NCI-H146 (cell line): ENCODE measurements at regions not wholly inside any gene's neighbourhood (a gene's known extent, or its start where the extent isn't known, plus 50 kb on each side); places are given as distances from the start of the nearest gene placed in this dataset.

Source experiments
- DNase-seq: peaks from one replicate; lab custom pipeline; 2025; lab: John Stamatoyannopoulos, UW

DNA sequence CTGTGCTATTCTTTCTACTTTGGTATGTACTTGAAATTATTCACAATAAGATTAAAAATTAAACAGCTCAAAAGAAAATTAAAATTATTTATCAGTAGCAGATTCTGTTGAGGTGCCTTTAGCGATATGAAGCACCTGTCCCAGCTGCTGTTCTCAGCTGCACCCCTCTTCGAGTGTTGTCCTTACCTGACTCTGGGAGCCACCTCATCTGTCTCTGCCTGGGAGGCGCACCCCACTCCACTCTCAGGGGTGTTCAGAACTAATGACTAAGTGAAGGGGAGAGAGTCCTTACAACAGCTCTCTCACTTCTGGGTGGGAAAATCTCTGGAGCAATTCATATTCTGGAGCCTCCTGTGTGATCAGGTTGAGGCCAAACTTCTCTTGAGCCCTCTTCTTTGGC is 745.7 kb downstream of the RFPL4B start:
- DNase-seq = no peak

- no peak for DNase-seq
Measured at GRCh38 chr6:113094779-113095178, 747.6 kb downstream of the RFPL4B start.

DNA sequence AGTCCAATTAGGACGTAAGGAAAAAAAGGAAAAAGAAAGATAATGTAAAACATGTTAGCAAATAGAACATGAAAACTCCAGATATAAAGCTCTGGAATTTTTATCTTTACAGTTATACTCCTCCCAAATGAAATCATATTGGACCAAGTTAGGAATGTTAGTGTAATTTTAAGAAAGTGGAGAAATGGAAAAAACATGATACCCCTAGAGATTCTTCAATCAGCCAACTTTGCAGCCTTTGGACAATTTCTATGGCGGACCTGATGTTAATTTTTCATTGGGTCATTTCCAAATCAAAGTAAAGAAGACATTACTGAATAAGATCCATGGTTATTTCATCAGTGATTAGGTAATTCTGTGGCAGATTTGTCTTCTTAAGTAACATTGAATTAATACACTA is 748.7 kb downstream of the RFPL4B start:
- DNase-seq = no peak

GRCh38 chr6:113102761-113103160 is 754.4 kb upstream of the MARCKS start:
- no peak for DNase-seq

GRCh38 chr6:113103634-113104361 is 753.3 kb upstream of the MARCKS start:
- no peak for DNase-seq

GRCh38 chr6:113104541-113104940 is 752.6 kb upstream of the MARCKS start:
- DNase-seq = no peak

DNA sequence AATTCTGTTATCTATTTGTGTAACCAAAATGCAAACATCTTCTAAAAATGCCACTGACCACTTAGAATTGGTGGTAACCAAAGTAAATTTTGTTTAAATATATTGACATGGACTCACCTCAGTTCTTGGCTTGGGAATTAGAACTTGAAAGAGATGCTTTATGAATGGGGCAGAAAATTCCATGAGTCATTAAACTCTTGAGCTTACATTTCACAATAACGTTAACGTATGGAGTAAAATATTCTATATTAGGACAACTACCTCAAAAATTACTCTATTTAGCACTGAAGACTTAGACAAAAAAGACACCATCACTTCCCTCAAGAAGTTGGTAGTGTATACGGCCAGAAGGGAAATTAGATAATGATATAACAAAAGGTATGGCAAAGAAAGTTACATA is 752.2 kb upstream of the MARCKS start:
- DNase-seq = no peak

GRCh38 chr6:113110211-113110610 is 746.9 kb upstream of the MARCKS start:
- DNase-seq = no peak

- DNase-seq = no peak
Measured at GRCh38 chr6:113111550-113111949, 745.6 kb upstream of the MARCKS start.

GRCh38 chr6:113112086-113112485 is 745.1 kb upstream of the MARCKS start:
- no peak for DNase-seq

GRCh38 chr6:113115196-113115595 is 741.9 kb upstream of the MARCKS start:
- no peak for DNase-seq

- DNase-seq = no peak
Measured at GRCh38 chr6:113120224-113120581, 736.9 kb upstream of the MARCKS start.

GRCh38 chr6:113120582-113121285 is 736.4 kb upstream of the MARCKS start:
- DNase-seq = no peak

GRCh38 chr6:113121571-113121970 is 735.6 kb upstream of the MARCKS start:
- no peak for DNase-seq

GRCh38 chr6:113122060-113122459 is 735.1 kb upstream of the MARCKS start:
- peak; percentile 0 for DNase-seq

DNA sequence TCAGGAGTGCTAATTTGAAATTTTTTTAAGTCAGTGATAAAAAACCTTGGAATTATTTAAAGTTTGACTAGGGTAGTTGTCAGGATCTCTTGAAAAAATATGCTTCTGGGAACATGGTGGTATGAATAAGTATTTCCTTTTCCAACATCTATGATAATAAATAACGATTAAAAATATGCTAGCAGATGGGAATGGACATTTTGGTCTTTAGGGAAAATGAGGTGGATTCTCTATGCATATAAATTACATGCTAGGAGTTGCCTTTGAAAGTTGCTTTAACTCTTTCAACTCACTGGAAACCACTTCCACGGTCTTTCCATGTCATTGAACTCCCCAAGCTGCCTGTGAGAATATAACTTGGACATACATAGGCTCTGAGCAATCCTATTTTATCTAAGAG is 731.5 kb upstream of the MARCKS start:
- no peak for DNase-seq

DNA sequence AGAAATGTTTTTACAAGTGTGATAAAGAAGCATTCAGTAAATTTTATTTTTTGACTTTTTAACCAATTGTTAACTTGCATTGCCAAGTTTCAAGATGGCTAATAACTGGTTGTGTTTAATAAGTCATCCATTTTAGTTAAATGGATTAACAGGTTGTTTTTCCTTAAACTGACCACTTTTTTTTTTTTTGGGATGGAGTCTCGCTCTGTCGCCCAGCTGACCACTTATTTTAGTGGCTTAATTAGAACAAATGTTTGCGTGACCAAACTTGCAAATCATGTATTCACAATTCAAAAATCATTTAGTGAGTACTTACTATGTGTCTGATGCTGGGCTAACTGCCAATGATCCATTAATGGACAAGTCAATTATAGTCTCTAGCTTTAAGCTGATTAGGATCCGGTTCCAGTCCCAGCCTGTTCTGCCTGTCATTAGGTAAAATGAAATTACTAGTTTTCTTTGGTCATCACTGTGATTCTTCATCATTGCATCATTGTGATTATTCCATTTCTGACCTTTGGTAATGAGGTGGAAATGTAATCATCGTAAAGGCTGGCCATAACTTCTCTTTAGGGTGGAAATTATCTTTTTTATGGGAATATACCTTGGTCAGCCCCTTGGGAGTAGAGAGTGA is 729.2 kb upstream of the MARCKS start:
- no peak for DNase-seq

DNA sequence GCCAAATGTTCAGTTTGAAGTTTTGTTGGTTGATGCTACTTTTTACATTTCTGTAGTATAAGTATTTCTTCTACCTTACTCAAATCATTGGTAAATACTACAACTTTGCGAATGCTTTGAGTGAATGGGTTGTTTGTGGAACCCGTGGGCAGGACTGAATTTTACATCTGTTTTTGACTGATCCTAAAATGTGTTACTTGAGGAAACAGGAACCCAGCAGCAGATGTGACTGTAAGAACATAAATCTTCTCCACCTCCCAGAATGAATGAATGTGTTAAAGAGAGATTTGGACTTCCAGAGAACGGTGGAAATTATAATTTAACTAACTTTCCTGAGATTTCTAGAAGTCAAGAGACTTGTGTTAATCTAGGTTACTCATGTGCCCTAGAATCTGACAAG is 728.5 kb upstream of the MARCKS start:
- DNase-seq = no peak

DNA sequence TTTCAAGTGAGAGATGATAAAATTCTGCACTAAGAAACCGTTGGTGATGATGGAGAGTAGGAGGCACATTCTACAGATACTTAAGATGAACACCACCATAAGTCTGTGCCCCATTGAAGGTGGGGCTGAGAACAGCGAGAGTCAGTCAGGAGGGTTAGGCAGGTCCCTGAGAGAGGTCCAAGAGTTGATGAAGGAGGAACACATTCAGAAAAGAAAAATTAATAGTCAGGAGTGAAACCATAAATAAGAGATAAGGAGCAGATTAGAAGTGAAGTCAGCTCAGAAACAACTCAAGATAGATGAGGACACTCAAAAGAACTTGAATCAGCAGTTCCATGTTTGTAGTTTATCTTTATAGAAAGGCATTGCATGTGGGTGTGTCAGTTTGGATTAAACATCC is 727.2 kb upstream of the MARCKS start:
- DNase-seq = no peak

- no peak for DNase-seq
Measured at GRCh38 chr6:113137426-113137825, 719.7 kb upstream of the MARCKS start.

DNA sequence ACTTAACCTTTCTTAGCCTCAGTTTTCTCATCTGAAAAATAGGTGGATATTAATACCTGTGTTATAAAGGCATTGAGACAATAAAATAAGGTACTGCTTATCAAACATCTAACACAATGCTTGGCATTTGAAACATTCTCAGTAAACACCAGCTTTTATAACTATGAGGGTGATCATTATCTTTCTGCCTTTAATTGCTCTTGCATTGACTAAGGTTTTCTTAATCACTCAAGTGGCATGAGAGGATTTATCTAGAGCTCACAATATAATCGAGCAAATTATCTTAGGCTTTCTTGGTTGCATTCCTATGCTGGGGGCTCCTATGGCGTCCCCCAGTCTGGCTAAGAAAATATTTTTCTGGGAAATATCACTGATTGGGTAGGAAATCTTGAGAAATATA is 716.4 kb upstream of the MARCKS start:
- no peak for DNase-seq

GRCh38 chr6:113141901-113142300 is 715.2 kb upstream of the MARCKS start:
- DNase-seq = no peak

DNA sequence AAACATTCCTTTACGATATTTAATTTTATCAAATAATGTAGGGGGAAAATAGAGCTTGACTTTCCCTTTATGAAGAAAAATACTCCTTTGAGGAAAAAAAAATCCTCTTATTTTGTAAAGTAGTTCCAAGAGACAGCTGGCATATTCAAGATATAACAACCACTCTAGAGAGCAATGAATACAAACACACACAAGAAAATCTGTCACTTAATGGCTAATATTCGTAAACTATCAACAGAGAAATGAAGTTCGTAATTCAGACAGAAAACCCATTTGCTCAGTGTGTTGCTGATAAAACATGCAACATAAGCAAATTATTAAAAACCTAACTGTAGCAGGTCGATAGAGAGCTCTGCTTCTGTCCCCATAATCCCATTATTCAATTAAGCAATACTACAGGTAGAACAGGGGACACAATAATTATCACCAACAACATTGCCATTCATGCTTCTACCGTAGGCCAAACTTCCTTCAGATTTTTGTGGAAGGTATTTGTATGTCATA is 714.4 kb upstream of the MARCKS start:
- DNase-seq = no peak
